GM12878 (cell line): ENCODE measurements at regions not wholly inside any gene's neighbourhood (a gene's known extent, or its start where the extent isn't known, plus 50 kb on each side); places are given as distances from the start of the nearest gene placed in this dataset.
"Not testable (repeated sequence)": the region's sequence is repeated elsewhere in the genome, so short reads cannot be mapped to it uniquely, and the experiment has no call there.

Experiments used
- BCL11A ChIP-seq: IDR thresholded peaks from 2 replicates; pipeline ENCODE4 v1.6.1; 2011; ENCODE audit warnings: low read depth, low read length
- EP300 ChIP-seq, 2 experiments: fragments of 150-350 bp in 1 of 2; IDR thresholded peaks; 2 replicates each; pipeline ENCODE4 v1.6.1; 2011 to 2012; ENCODE audit warnings: low read depth in 2 of 2, low read length in 2 of 2, borderline replicate concordance in 1 of 2, improper control_type of control experiment in 1 of 2, inconsistent platforms in 1 of 2; ENCODE audit not compliant: control insufficient read depth in 1 of 2
- ESRRA ChIP-seq: IDR thresholded peaks from 2 replicates; pipeline ENCODE4 v1.6.1; 2012; ENCODE audit warnings: mild to moderate bottlenecking, low read length, improper control_type of control experiment
- NR2C2 ChIP-seq: IDR thresholded peaks from 2 replicates; pipeline ENCODE4 v1.6.1; 2011; ENCODE audit warnings: borderline replicate concordance, low read depth; ENCODE audit not compliant: control insufficient read depth, insufficient read length
- NRF1 ChIP-seq: conservative IDR thresholded peaks from 2 replicates; pipeline ENCODE4 v1.6.1; 2011; ENCODE audit warnings: mild to moderate bottlenecking, low read depth, low read length, improper control_type of control experiment
- POLR2AphosphoS2 ChIP-seq: IDR thresholded peaks from 2 replicates; pipeline ENCODE4 v1.6.1; 2011; ENCODE audit warnings: low read depth, mild to moderate bottlenecking, low read length, improper control_type of control experiment, moderate library complexity
- POLR2AphosphoS5 ChIP-seq: IDR thresholded peaks from 2 replicates; pipeline ENCODE4 v1.6.1; 2011; ENCODE audit warnings: mild to moderate bottlenecking, low read length, inconsistent platforms
- ZNF274 ChIP-seq: IDR thresholded peaks from one replicate; pipeline ENCODE4 v1.8.0; 2011; ENCODE audit not compliant: insufficient read length, insufficient read depth

DNA sequence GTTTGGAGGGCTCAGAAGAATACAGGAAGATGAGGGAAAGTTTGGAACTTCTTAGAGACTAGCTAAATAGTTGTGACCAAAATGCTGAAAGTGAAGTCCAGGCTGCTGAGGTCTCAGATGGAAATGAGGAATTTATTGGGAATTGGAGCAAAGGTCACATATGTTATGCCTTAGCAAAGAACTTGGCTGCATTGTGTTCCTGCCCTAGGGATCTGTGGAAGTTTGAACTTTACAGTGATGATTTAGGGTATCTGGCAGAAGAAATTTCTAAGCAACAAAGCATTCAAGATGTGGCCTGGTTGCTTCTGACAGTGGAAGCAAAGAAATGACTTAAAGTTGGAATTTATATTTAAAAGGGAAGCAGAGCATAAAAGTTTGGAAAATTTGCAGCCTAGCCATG, 153.6 kb upstream of the LMNTD1 start:
- TF ChIP-seq EP300 (IDR thresholded peaks at IDR 0.05; ENCODE audit: borderline replicate concordance in 1 of 2, control insufficient read depth in 1 of 2, low read depth in 2 of 2, low read length in 2 of 2); BCL11A; POLR2AphosphoS2; POLR2AphosphoS5; ESRRA; NR2C2; ZNF274; NRF1: not testable (repeated sequence)
